GM12891 (cell line): ENCODE measurements at regions not wholly inside any gene's neighbourhood (a gene's known extent, or its start where the extent isn't known, plus 50 kb on each side); places are given as distances from the start of the nearest gene placed in this dataset.
"Not testable (repeated sequence)": the region's sequence is repeated elsewhere in the genome, so short reads cannot be mapped to it uniquely, and the experiment has no call there.

Source experiments
- PAX5 ChIP-seq: IDR thresholded peaks from 2 replicates; pipeline ENCODE4 v1.6.1; 2011; ENCODE audit warnings: low read length, moderate library complexity, mild to moderate bottlenecking; ENCODE audit not compliant: insufficient read depth, severe bottlenecking
- POLR2A ChIP-seq: IDR thresholded peaks from 2 replicates; pipeline ENCODE4 v1.6.1; 2011; ENCODE audit warnings: low read depth, low read length, control low read depth
- POLR2AphosphoS5 ChIP-seq: IDR thresholded peaks from 2 replicates; pipeline ENCODE4 v1.6.1; 2011; ENCODE audit warnings: low read depth, low read length, control low read depth
- POU2F2 ChIP-seq: IDR thresholded peaks from 2 replicates; pipeline ENCODE4 v1.6.1; 2011; ENCODE audit warnings: low read depth, mild to moderate bottlenecking, control low read depth, low read length, moderate library complexity
- SPI1 ChIP-seq: IDR thresholded peaks from 2 replicates; pipeline ENCODE4 v1.6.1; 2011; ENCODE audit warnings: low read depth, low read length, control low read depth
- TAF1 ChIP-seq: IDR thresholded peaks from 2 replicates; pipeline ENCODE4 v1.6.1; 2011; ENCODE audit warnings: low read depth, low read length, control low read depth

GRCh38 chr7:128579843-128580242 is 92.2 kb upstream of the GARIN1A start:
- TF ChIP-seq POLR2AphosphoS5, SPI1, POLR2A, TAF1, POU2F2, PAX5: not testable (repeated sequence)
